Pulmonary artery endothelial cell (primary cell): ENCODE measurements at regions not wholly inside any gene's neighbourhood (a gene's known extent, or its start where the extent isn't known, plus 50 kb on each side); places are given as distances from the start of the nearest gene placed in this dataset.
"Not testable (repeated sequence)": the region's sequence is repeated elsewhere in the genome, so short reads cannot be mapped to it uniquely, and the experiment has no call there.

Experiments used
- DNase-seq: peaks from one replicate; pipeline ENCODE4 v3.0.0-alpha.2; 2011; ENCODE audit warnings: low read depth, low spot score

GRCh38 chr2:43020296-43020695 is 206.1 kb downstream of the ZFP36L2 start:
- DNase-seq = no peak

- no peak for DNase-seq
Observed at GRCh38 chr2:43019536-43020183, 206.7 kb downstream of the ZFP36L2 start.

GRCh38 chr2:43019025-43019367 is 207.4 kb downstream of the ZFP36L2 start:
- no peak for DNase-seq

- DNase-seq = no peak
Observed at GRCh38 chr2:43018179-43019024, 208.0 kb downstream of the ZFP36L2 start.

- no peak for DNase-seq
Observed at GRCh38 chr2:43013821-43014345, 212.5 kb downstream of the ZFP36L2 start.

- DNase-seq = no peak
Observed at GRCh38 chr2:43012966-43013365, 213.4 kb downstream of the ZFP36L2 start.

GRCh38 chr2:43011158-43011491 is 215.3 kb downstream of the ZFP36L2 start:
- no peak for DNase-seq

- no peak for DNase-seq
Observed at GRCh38 chr2:43010438-43011157, 215.8 kb downstream of the ZFP36L2 start.

GRCh38 chr2:43009448-43009847 is 217.0 kb downstream of the ZFP36L2 start:
- DNase-seq = no peak

- DNase-seq = no peak
Observed at GRCh38 chr2:43008388-43008787, 216.0 kb upstream of the HAAO start.

- DNase-seq = no peak
Observed at GRCh38 chr2:43007901-43008300, 215.5 kb upstream of the HAAO start.

GRCh38 chr2:43006834-43007543 is 214.6 kb upstream of the HAAO start:
- no peak for DNase-seq

GRCh38 chr2:43005975-43006833 is 213.8 kb upstream of the HAAO start:
- no peak for DNase-seq

- no peak for DNase-seq
Observed at GRCh38 chr2:43005245-43005974, 213.0 kb upstream of the HAAO start.

GRCh38 chr2:43004879-43005244 is 212.5 kb upstream of the HAAO start:
- no peak for DNase-seq

- DNase-seq = not testable (repeated sequence)
Observed at GRCh38 chr2:43004126-43004865, 211.9 kb upstream of the HAAO start.

GRCh38 chr2:43003702-43004101 is 211.3 kb upstream of the HAAO start:
- DNase-seq = no peak

- no peak for DNase-seq
Observed at GRCh38 chr2:43001787-43002468, 209.5 kb upstream of the HAAO start.

GRCh38 chr2:43001055-43001378 is 208.6 kb upstream of the HAAO start:
- DNase-seq = no peak
